ENCODE measurements at regions not wholly inside any gene's neighbourhood (a gene's known extent, or its start where the extent isn't known, plus 50 kb on each side); places are given as distances from the start of the nearest gene placed in this dataset.
"Not testable (repeated sequence)": the region's sequence is repeated elsewhere in the genome, so short reads cannot be mapped to it uniquely, and the experiment has no call there.

- TF ChIP-seq JUND (IDR thresholded peaks at IDR 0.05; ENCODE audit: low read depth), result no peak
- no peak for DNase-seq (ENCODE audit: low read depth in 1 of 2, low spot score in 1 of 2)
- in situ Hi-C loops (cut with HindIII; ENCODE audit: low pct_unique_long_range_greater_than_20kb, low sequenced_read_pairs), result no loop called here
Observed at GRCh38 chr14:30191639-30192279, 264.1 kb upstream of the PRKD1 start.

GRCh38 chr14:30193101-30193500, 265.5 kb upstream of the PRKD1 start:
- no peak for TF ChIP-seq JUND (IDR thresholded peaks at IDR 0.05; ENCODE audit: low read depth)
- no peak for DNase-seq (ENCODE audit: low read depth in 1 of 2, low spot score in 1 of 2)
- in situ Hi-C loops (cut with HindIII; ENCODE audit: low pct_unique_long_range_greater_than_20kb, low sequenced_read_pairs), result no loop called here

- in situ Hi-C loops (cut with HindIII; ENCODE audit: low pct_unique_long_range_greater_than_20kb, low sequenced_read_pairs), result no loop called here
- no peak for DNase-seq (ENCODE audit: low read depth in 1 of 2, low spot score in 1 of 2)
- no peak for TF ChIP-seq JUND (IDR thresholded peaks at IDR 0.05; ENCODE audit: low read depth)
Observed at GRCh38 chr14:30193845-30194501, 266.3 kb upstream of the PRKD1 start.

GRCh38 chr14:30194741-30195148, 267.1 kb upstream of the PRKD1 start:
- no peak for DNase-seq (ENCODE audit: low read depth in 1 of 2, low spot score in 1 of 2)
- in situ Hi-C loops (cut with HindIII; ENCODE audit: low pct_unique_long_range_greater_than_20kb, low sequenced_read_pairs), result no loop called here
- TF ChIP-seq JUND (IDR thresholded peaks at IDR 0.05; ENCODE audit: low read depth), result no peak

GRCh38 chr14:30195941-30196340, 268.3 kb upstream of the PRKD1 start:
- DNase-seq (ENCODE audit: low read depth in 1 of 2, low spot score in 1 of 2), result no peak
- in situ Hi-C loops (cut with HindIII; ENCODE audit: low pct_unique_long_range_greater_than_20kb, low sequenced_read_pairs), result no loop called here
- no peak for TF ChIP-seq JUND (IDR thresholded peaks at IDR 0.05; ENCODE audit: low read depth)

GRCh38 chr14:30196861-30197260, 269.2 kb upstream of the PRKD1 start:
- TF ChIP-seq JUND (IDR thresholded peaks at IDR 0.05; ENCODE audit: low read depth), result no peak
- no peak for DNase-seq (ENCODE audit: low read depth in 1 of 2, low spot score in 1 of 2)
- in situ Hi-C loops (cut with HindIII; ENCODE audit: low pct_unique_long_range_greater_than_20kb, low sequenced_read_pairs), result no loop called here

- DNase-seq (ENCODE audit: low read depth in 1 of 2, low spot score in 1 of 2); in situ Hi-C loops (cut with HindIII; ENCODE audit: low pct_unique_long_range_greater_than_20kb, low sequenced_read_pairs): not testable (repeated sequence)
Observed at GRCh38 chr14:30198720-30199119, 271.1 kb upstream of the PRKD1 start.

GRCh38 chr14:30204431-30204980, 276.9 kb upstream of the PRKD1 start:
- no peak for TF ChIP-seq JUND (IDR thresholded peaks at IDR 0.05; ENCODE audit: low read depth)
- in situ Hi-C loops (cut with HindIII; ENCODE audit: low pct_unique_long_range_greater_than_20kb, low sequenced_read_pairs), result no loop called here
- no peak for DNase-seq (ENCODE audit: low read depth in 1 of 2, low spot score in 1 of 2)

GRCh38 chr14:30209136-30209535, 281.5 kb upstream of the PRKD1 start:
- in situ Hi-C loops (cut with HindIII; ENCODE audit: low pct_unique_long_range_greater_than_20kb, low sequenced_read_pairs), result no loop called here
- no peak for TF ChIP-seq JUND (IDR thresholded peaks at IDR 0.05; ENCODE audit: low read depth)
- no peak for DNase-seq (ENCODE audit: low read depth in 1 of 2, low spot score in 1 of 2)

- TF ChIP-seq JUND (IDR thresholded peaks at IDR 0.05; ENCODE audit: low read depth), result no peak
- in situ Hi-C loops (cut with HindIII; ENCODE audit: low pct_unique_long_range_greater_than_20kb, low sequenced_read_pairs), result no loop called here
Observed at GRCh38 chr14:30210630-30211029, 283.0 kb upstream of the PRKD1 start.

GRCh38 chr14:30211326-30211725, 283.7 kb upstream of the PRKD1 start:
- TF ChIP-seq JUND (IDR thresholded peaks at IDR 0.05; ENCODE audit: low read depth), result no peak
- in situ Hi-C loops (cut with HindIII; ENCODE audit: low pct_unique_long_range_greater_than_20kb, low sequenced_read_pairs), result no loop called here
- no peak for DNase-seq (ENCODE audit: low read depth in 1 of 2, low spot score in 1 of 2)

More at GRCh38 chr14:30210630-30211029, 283.0 kb upstream of the PRKD1 start:
- DNase-seq (ENCODE audit: low read depth in 1 of 2, low spot score in 1 of 2), result no peak

- in situ Hi-C loops (cut with HindIII; ENCODE audit: low pct_unique_long_range_greater_than_20kb, low sequenced_read_pairs), result no loop called here
- no peak for DNase-seq (ENCODE audit: low read depth in 1 of 2, low spot score in 1 of 2)
- TF ChIP-seq JUND (IDR thresholded peaks at IDR 0.05; ENCODE audit: low read depth), result no peak
Observed at GRCh38 chr14:30214014-30214413, 286.4 kb upstream of the PRKD1 start.

- no peak for TF ChIP-seq JUND (IDR thresholded peaks at IDR 0.05; ENCODE audit: low read depth)
- in situ Hi-C loops (cut with HindIII; ENCODE audit: low pct_unique_long_range_greater_than_20kb, low sequenced_read_pairs), result no loop called here
- peak; percentile 44 to 79 for DNase-seq (ENCODE audit: low read depth in 1 of 2, low spot score in 1 of 2)
Observed at GRCh38 chr14:30214461-30215090, 286.9 kb upstream of the PRKD1 start.

Data from T47D (cell line).